SK-N-SH treated with all-trans-retinoic acid at 6 μM for 48 hours (cell line): ENCODE measurements at regions not wholly inside any gene's neighbourhood (a gene's known extent, or its start where the extent isn't known, plus 50 kb on each side); places are given as distances from the start of the nearest gene placed in this dataset.

Experiments used
- RARB ChIP-seq: fragments of 250-450 bp; sonication (Bioruptor Pico); IDR thresholded peaks from 2 replicates; pipeline ENCODE4 v1.8.0; 2021; ENCODE audit warnings: mild to moderate bottlenecking, moderate library complexity
- TF ChIP-seq, protein P1 (sequence below): fragments of 250-450 bp; sonication (Bioruptor Pico); IDR thresholded peaks from 2 replicates; pipeline ENCODE4 v1.5.1; 2021; ENCODE audit warnings: mild to moderate bottlenecking, moderate library complexity

GRCh38 chr14:61111731-61112130, 130.7 kb downstream of the SLC38A6 start:
- no peak for TF ChIP-seq RARB (CRISPR knock-in tag)
- TF ChIP-seq, protein P1, sequence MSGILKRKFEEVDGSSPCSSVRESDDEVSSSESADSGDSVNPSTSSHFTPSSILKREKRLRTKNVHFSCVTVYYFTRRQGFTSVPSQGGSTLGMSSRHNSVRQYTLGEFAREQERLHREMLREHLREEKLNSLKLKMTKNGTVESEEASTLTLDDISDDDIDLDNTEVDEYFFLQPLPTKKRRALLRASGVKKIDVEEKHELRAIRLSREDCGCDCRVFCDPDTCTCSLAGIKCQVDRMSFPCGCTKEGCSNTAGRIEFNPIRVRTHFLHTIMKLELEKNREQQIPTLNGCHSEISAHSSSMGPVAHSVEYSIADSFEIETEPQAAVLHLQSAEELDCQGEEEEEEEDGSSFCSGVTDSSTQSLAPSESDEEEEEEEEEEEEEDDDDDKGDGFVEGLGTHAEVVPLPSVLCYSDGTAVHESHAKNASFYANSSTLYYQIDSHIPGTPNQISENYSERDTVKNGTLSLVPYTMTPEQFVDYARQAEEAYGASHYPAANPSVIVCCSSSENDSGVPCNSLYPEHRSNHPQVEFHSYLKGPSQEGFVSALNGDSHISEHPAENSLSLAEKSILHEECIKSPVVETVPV (CRISPR knock-in tag), result no peak
